GM21723 (cell line): ENCODE measurements at regions not wholly inside any gene's neighbourhood (a gene's known extent, or its start where the extent isn't known, plus 50 kb on each side); places are given as distances from the start of the nearest gene placed in this dataset.
"Not testable (repeated sequence)": the region's sequence is repeated elsewhere in the genome, so short reads cannot be mapped to it uniquely, and the experiment has no call there.

Source experiments
- ATAC-seq: cut with Tn5 transposase; IDR thresholded peaks from one replicate; pipeline ENCODE4 v1.9.1; 2021; ENCODE audit warnings: mild to moderate bottlenecking, moderate library complexity; ENCODE audit not compliant: unreplicated experiment

- ATAC-seq: no peak
Observed at GRCh38 chr4:165548702-165549101, 169.9 kb downstream of the CPE start.

- no peak for ATAC-seq
Observed at GRCh38 chr4:165553221-165553810, 174.5 kb downstream of the CPE start.

- ATAC-seq: no peak
Observed at GRCh38 chr4:165555302-165555701, 176.5 kb downstream of the CPE start.

- no peak for ATAC-seq
Observed at GRCh38 chr4:165556383-165556782, 177.6 kb downstream of the CPE start.

GRCh38 chr4:165560941-165561340, 182.1 kb downstream of the CPE start:
- ATAC-seq: no peak

- ATAC-seq: no peak
Observed at GRCh38 chr4:165563851-165564250, 185.0 kb downstream of the CPE start.

- ATAC-seq: no peak
Observed at GRCh38 chr4:165569031-165569430, 190.2 kb downstream of the CPE start.

GRCh38 chr4:165571476-165571875, 192.7 kb downstream of the CPE start:
- ATAC-seq: not testable (repeated sequence)

- ATAC-seq: no peak
Observed at GRCh38 chr4:165580351-165580905, 201.6 kb downstream of the CPE start.

GRCh38 chr4:165583341-165583740, 204.5 kb downstream of the CPE start:
- no peak for ATAC-seq

- ATAC-seq: no peak
Observed at GRCh38 chr4:165584916-165585315, 206.1 kb downstream of the CPE start.

- ATAC-seq: no peak
Observed at GRCh38 chr4:165588534-165589315, 209.9 kb downstream of the CPE start.

- no peak for ATAC-seq
Observed at GRCh38 chr4:165592386-165592785, 213.6 kb downstream of the CPE start.

GRCh38 chr4:165597581-165598480, 219.0 kb downstream of the CPE start:
- ATAC-seq: no peak

- ATAC-seq: no peak
Observed at GRCh38 chr4:165600959-165601683, 222.3 kb downstream of the CPE start.

GRCh38 chr4:165602621-165603020, 223.8 kb downstream of the CPE start:
- ATAC-seq: no peak

- no peak for ATAC-seq
Observed at GRCh38 chr4:165604181-165604580, 225.4 kb downstream of the CPE start.

- no peak for ATAC-seq
Observed at GRCh38 chr4:165605811-165606210, 227.0 kb downstream of the CPE start.

GRCh38 chr4:165606465-165607205, 227.8 kb downstream of the CPE start:
- ATAC-seq: no peak

- ATAC-seq: no peak
Observed at GRCh38 chr4:165609653-165610052, 230.8 kb downstream of the CPE start.
